Epithelial cell of esophagus (primary cell): ENCODE measurements at regions not wholly inside any gene's neighbourhood (a gene's known extent, or its start where the extent isn't known, plus 50 kb on each side); places are given as distances from the start of the nearest gene placed in this dataset.
"Not testable (repeated sequence)": the region's sequence is repeated elsewhere in the genome, so short reads cannot be mapped to it uniquely, and the experiment has no call there.

Source experiments
- DNase-seq: peaks from one replicate; pipeline ENCODE4 v3.0.0; 2010; ENCODE audit warnings: low read depth
- H3K4me3 ChIP-seq: 2 replicates; pipeline ENCODE4 v1.5.1; 2011; ENCODE audit warnings: mild to moderate bottlenecking, low read length, control low read depth
- CTCF ChIP-seq: IDR thresholded peaks from 2 replicates; pipeline ENCODE4 v1.5.1; 2011; ENCODE audit warnings: low read depth, mild to moderate bottlenecking, low read length, control low read depth, inconsistent platforms; ENCODE audit not compliant: insufficient read depth; ENCODE audit errors: missing control alignments

- no peak for TF ChIP-seq CTCF
- H3K4me3 ChIP-seq, result no peak overlapping the region
- no peak for DNase-seq
These were observed 67.2 kb downstream of the ASCL1 start for GRCh38 chr12:103024650-103025049.

GRCh38 chr12:103026643-103027042, 69.2 kb downstream of the ASCL1 start:
- not testable (repeated sequence) for DNase-seq

DNA sequence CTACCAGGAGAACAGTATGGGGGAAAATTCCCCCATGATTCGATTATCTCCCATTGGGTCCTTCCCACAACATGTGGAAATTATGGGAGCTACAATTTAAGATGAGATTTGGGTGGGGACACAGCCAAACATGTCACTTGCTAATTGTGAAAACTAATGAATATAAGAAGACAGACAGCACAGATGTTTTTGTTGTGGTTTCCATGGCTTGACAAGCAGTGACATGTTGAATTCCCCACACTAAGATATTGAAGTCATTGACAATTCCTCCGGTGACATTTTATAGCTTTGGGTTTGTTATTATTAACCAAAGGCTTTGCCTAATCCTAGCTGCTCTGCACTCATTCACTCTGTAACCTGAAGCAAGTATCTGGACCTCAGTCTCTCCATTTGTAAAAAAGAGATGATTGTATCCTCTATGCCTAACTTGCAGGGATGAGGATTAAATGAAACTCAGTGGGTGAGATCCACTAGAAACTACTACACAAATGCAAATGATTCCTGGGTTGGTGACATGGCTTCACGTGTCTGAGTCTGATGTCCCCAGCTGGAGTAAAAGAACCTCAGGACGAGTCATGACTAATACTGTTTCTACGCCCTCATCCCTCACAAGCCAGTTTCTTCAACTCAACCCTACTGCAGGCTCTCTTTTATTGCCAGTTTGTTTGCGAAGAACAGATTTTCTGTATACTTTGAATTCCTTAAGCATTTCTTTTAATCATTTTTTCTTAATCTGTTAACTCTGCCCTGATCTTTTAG, 71.6 kb downstream of the ASCL1 start:
- TF ChIP-seq CTCF, result no peak
- no peak for DNase-seq

More at GRCh38 chr12:103026643-103027042, 69.2 kb downstream of the ASCL1 start:
- not testable (repeated sequence) for H3K4me3 ChIP-seq

GRCh38 chr12:103036581-103037214, 79.2 kb downstream of the ASCL1 start:
- no peak for DNase-seq
- no peak for TF ChIP-seq CTCF
- H3K4me3 ChIP-seq, result no peak overlapping the region

More for the DNA sequence above, 71.6 kb downstream of the ASCL1 start:
- H3K4me3 ChIP-seq, result no peak overlapping the region

DNA sequence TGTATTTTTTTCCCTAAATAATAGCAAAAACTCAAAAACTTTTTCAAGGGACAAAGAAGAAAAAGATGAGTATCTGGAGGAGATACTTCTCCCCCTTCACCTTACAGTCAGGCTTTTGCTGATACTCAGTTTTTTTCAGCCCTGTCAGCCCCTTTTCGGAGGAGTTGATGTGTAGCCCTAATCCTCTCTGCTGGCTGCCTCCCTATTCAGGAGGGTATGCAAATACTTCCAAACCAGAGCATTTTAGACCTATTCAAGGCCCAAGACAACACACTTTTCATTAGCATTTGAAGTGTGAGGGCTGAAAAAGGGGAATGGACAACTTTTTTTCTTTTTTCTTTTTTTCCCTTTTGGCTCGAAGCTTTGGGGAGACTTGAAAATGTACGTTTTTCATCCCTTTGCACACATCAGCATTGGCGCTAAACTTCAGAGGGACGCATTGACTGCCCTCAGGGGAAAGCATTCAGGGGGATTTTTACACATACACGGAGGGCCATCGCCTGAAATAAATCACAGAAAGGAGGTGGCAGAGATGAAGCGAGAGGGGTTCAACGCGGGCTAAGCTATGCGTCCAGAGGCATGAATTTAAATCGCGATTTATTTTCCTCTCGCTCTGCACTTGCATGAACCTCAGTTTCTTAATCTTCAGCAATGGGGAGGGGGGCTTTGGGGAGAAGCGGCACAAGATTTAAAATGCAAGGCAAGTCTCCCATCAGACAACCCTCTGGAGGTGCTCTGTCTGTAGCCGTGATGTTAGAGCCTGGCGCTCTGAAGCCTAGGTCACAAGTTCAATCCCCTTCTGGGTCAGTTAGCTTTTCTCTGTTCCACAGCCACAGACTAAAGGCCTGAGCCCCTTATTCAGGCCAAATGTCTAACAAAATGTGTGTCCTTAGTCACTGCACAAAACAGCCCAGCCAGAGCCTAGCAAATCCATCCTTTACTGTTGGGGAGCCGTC, 86.3 kb downstream of the ASCL1 start:
- no peak for DNase-seq
- no peak for TF ChIP-seq CTCF
- H3K4me3 ChIP-seq, result no peak overlapping the region

DNA sequence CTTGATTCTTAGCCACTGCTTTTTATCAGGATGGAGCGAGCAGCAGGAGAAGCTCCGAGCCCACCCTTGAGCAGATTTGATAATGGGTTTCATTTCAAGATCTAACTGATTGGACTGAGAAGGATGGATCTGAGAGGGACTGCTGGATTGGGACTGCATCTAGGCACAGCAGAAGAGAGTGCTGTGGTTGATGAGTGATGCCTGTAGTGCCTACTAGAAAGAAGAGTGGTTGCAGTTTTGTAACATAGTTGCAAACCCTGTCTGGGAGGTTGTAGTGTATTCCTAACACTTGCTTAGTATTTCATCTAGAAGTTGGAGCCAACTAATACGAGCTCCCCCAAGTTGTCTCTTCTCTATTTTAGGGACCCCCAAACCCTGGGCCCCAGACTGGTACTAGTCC, 88.7 kb downstream of the ASCL1 start:
- TF ChIP-seq CTCF, result no peak
- no peak overlapping the region for H3K4me3 ChIP-seq
- DNase-seq, result no peak

DNA sequence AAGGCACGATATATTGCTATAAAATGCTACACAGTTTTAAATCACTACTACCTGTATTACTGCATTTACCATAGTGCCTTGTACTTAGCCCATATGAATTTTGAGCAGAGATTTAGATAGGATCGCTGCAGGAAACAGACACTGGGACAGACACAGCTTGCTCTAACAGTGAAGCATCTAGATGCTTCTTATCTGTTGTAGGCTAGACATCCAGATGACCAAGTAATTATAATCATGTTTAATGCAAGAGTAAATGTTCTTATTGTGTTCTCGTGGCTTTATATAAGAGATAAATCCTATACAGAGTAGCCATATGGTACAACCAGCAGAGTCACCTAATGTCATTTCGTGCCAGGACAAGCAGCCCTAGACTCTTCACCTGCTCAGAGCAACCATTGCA, 92.8 kb downstream of the ASCL1 start:
- DNase-seq, result no peak
- H3K4me3 ChIP-seq, result no peak overlapping the region
- no peak for TF ChIP-seq CTCF
